ENCODE measurements at regions not wholly inside any gene's neighbourhood (a gene's known extent, or its start where the extent isn't known, plus 50 kb on each side); places are given as distances from the start of the nearest gene placed in this dataset.

- H3K4me1 ChIP-seq (replicated peaks in 1 of 2; ENCODE audit: control insufficient read depth in 2 of 2, insufficient read depth in 2 of 2, low read length in 2 of 2): no peaks in the 10 kb centered on the region
- ChIA-PET POLR2A (no interaction called here), CTCF (ENCODE audit: low intra/inter-chr PET ratio) (no interaction called here)
- no peak for TF ChIP-seq SMARCC2 (IDR thresholded peaks at IDR 0.05; ENCODE audit: low read depth)
- H3K27ac ChIP-seq (ENCODE audit: extremely low read depth, low read depth, low read length): no peak overlapping the region
- H3K79me2 ChIP-seq (ENCODE audit: control insufficient read depth, insufficient read depth, low read length): no peaks in the 10 kb centered on the region
- no peaks in the 10 kb centered on the region for H3K9me1 ChIP-seq (ENCODE audit: control insufficient read depth, insufficient read depth, low read length)
- H3K27me3 ChIP-seq (ENCODE audit: control insufficient read depth in 2 of 2, insufficient read depth in 2 of 2, low read length in 2 of 2): no peaks in the 10 kb centered on the region
- 1% methylated on average over 15 of the region's 15 CpGs for WGBS (ENCODE audit: insufficient coverage, low coverage, missing lambda C conversion rate)
- H4K20me1 ChIP-seq (replicated peaks; ENCODE audit: control insufficient read depth, insufficient read depth, low read length): no peaks in the 10 kb centered on the region
- no peak overlapping the region for H3K4me3 ChIP-seq
- H3K4me2 ChIP-seq (ENCODE audit: insufficient read depth, low read length): no peak overlapping the region
- no peaks in the 10 kb centered on the region; the same call in 1 of the 2 replicates for H3K9me3 ChIP-seq (replicated peaks; ENCODE audit: control insufficient read depth, insufficient read depth, low read depth, low read length)
- ATAC-seq (no peak), DNase-seq (ENCODE audit: extremely low read depth in 1 of 4, low spot score in 3 of 4) (no peak), FAIRE-seq (no peak)
- H2AFZ ChIP-seq (ENCODE audit: low read depth, low read length): no peak overlapping the region
- intact Hi-C loops (cut with micrococcal nuclease) (no loop called here), in situ Hi-C loops (cut with MboI) (no loop called here)
- no TSS peak for BruUV-seq (replicated peaks)
- no peak overlapping the region for H3K9ac ChIP-seq (ENCODE audit: insufficient read depth in 1 of 2, low read depth in 2 of 2, low read length in 2 of 2)
- no peaks in the 10 kb centered on the region for H3K36me3 ChIP-seq (ENCODE audit: control insufficient read depth, insufficient read depth, low read length)
These were observed 81.6 kb upstream of the MC3R start for GRCh38 chr20:56166781-56167465.

- H3K9ac ChIP-seq (ENCODE audit: insufficient read depth in 1 of 2, low read depth in 2 of 2, low read length in 2 of 2): no peak overlapping the region
- no peaks in the 10 kb centered on the region for H3K27me3 ChIP-seq (ENCODE audit: control insufficient read depth in 2 of 2, insufficient read depth in 2 of 2, low read length in 2 of 2)
- H3K27ac ChIP-seq (ENCODE audit: extremely low read depth, low read depth, low read length): no peak overlapping the region
- H3K36me3 ChIP-seq (ENCODE audit: control insufficient read depth, insufficient read depth, low read length): no peaks in the 10 kb centered on the region
- in situ Hi-C loops (cut with MboI) (no loop called here), intact Hi-C loops (cut with micrococcal nuclease) (no loop called here)
- no peaks in the 10 kb centered on the region for H3K9me1 ChIP-seq (ENCODE audit: control insufficient read depth, insufficient read depth, low read length)
- no peak overlapping the region for H3K4me3 ChIP-seq
- ChIA-PET CTCF (ENCODE audit: low intra/inter-chr PET ratio) (no interaction called here), POLR2A (no interaction called here)
- ATAC-seq: no peak
- no peaks in the 10 kb centered on the region for H3K4me1 ChIP-seq (replicated peaks in 1 of 2; ENCODE audit: control insufficient read depth in 2 of 2, insufficient read depth in 2 of 2, low read length in 2 of 2)
- no peaks in the 10 kb centered on the region for H4K20me1 ChIP-seq (replicated peaks; ENCODE audit: control insufficient read depth, insufficient read depth, low read length)
- no peak for DNase-seq (ENCODE audit: extremely low read depth in 1 of 4, low spot score in 3 of 4)
- BruUV-seq (replicated peaks): no TSS peak
- H3K4me2 ChIP-seq (ENCODE audit: insufficient read depth, low read length): no peak overlapping the region
- TF ChIP-seq ZC3H8 (IDR thresholded peaks at IDR 0.05) (no peak), CTCF (IDR thresholded peaks at IDR 0.05 in 2 of 3, conservative IDR thresholded peaks at IDR 0.05 in 1 of 3; ENCODE audit: insufficient read depth in 2 of 3, low read depth in 1 of 3, low read length in 3 of 3) (peak in 1 of 3 experiments; percentile 9; a peak in 1 of 6 replicates), ERF (CRISPR knock-in tag; IDR thresholded peaks at IDR 0.05) (no peak)
- no peaks in the 10 kb centered on the region; the same call in 1 of the 2 replicates for H3K9me3 ChIP-seq (replicated peaks; ENCODE audit: control insufficient read depth, insufficient read depth, low read depth, low read length)
- FAIRE-seq: no peak
- 0% methylated on average over 6 of the region's 6 CpGs for WGBS (ENCODE audit: insufficient coverage, low coverage, missing lambda C conversion rate)
- H2AFZ ChIP-seq (ENCODE audit: low read depth, low read length): no peak overlapping the region
- H3K79me2 ChIP-seq (ENCODE audit: control insufficient read depth, insufficient read depth, low read length): no peaks in the 10 kb centered on the region
These were observed 77.2 kb upstream of the MC3R start for GRCh38 chr20:56171087-56172012.
